ENCODE measurements at regions not wholly inside any gene's neighbourhood (a gene's known extent, or its start where the extent isn't known, plus 50 kb on each side); places are given as distances from the start of the nearest gene placed in this dataset.
"Not testable (repeated sequence)": the region's sequence is repeated elsewhere in the genome, so short reads cannot be mapped to it uniquely, and the experiment has no call there.

- not testable (repeated sequence) for DNase-seq
Measured at GRCh38 chr20:29320216-29320949, 1937.1 kb upstream of the DEFB115 start.

- not testable (repeated sequence) for DNase-seq
Measured at GRCh38 chr20:29323631-29324515, 1933.6 kb upstream of the DEFB115 start.

- DNase-seq = not testable (repeated sequence)
Measured at GRCh38 chr20:29324516-29325303, 1932.8 kb upstream of the DEFB115 start.

- DNase-seq = no peak
Measured at GRCh38 chr20:29325304-29325640, 1932.2 kb upstream of the DEFB115 start.

- not testable (repeated sequence) for DNase-seq
Measured at GRCh38 chr20:29325781-29326180, 1931.7 kb upstream of the DEFB115 start.

GRCh38 chr20:29326376-29327070 lies 1930.9 kb upstream of the DEFB115 start:
- no peak for DNase-seq

- DNase-seq = not testable (repeated sequence)
Measured at GRCh38 chr20:29327600-29328420, 1929.7 kb upstream of the DEFB115 start.

- not testable (repeated sequence) for DNase-seq
Measured at GRCh38 chr20:29330429-29331115, 1926.9 kb upstream of the DEFB115 start.

- no peak for DNase-seq
Measured at GRCh38 chr20:29349836-29350235, 1907.6 kb upstream of the DEFB115 start.

GRCh38 chr20:29375937-29376336 lies 1881.5 kb upstream of the DEFB115 start:
- DNase-seq = not testable (repeated sequence)

- not testable (repeated sequence) for DNase-seq
Measured at GRCh38 chr20:29392853-29393252, 1864.6 kb upstream of the DEFB115 start.

GRCh38 chr20:29408034-29408695 lies 1849.3 kb upstream of the DEFB115 start:
- no peak for DNase-seq

- DNase-seq = not testable (repeated sequence)
Measured at GRCh38 chr20:29408707-29409106, 1848.8 kb upstream of the DEFB115 start.

- not testable (repeated sequence) for DNase-seq
Measured at GRCh38 chr20:29409160-29409689, 1848.2 kb upstream of the DEFB115 start.

GRCh38 chr20:29409833-29410805 lies 1847.3 kb upstream of the DEFB115 start:
- no peak for DNase-seq

GRCh38 chr20:29410806-29411457 lies 1846.5 kb upstream of the DEFB115 start:
- no peak for DNase-seq

GRCh38 chr20:29411458-29411820 lies 1846.0 kb upstream of the DEFB115 start:
- not testable (repeated sequence) for DNase-seq

GRCh38 chr20:29419378-29419777 lies 1838.1 kb upstream of the DEFB115 start:
- no peak for DNase-seq
